Lung (tissue), 11 donors: ENCODE measurements at regions not wholly inside any gene's neighbourhood (a gene's known extent, or its start where the extent isn't known, plus 50 kb on each side); places are given as distances from the start of the nearest gene placed in this dataset.

Experiments
- ATAC-seq: fragments of 200-7000 bp; cut with Tn5 transposase; one replicate; pipeline ENCODE4 v1.9.1; 2020; ENCODE audit warnings: moderate number of reproducible peaks; ENCODE audit not compliant: insufficient read depth, low FRiP score
- DNase-seq, 3 donors: peaks; one replicate each; pipeline ENCODE4 v3.0.0-alpha.2; 2013 to 2017
- H3K27ac ChIP-seq, 2 donors: one replicate each; pipeline ENCODE4 v1.5.1; 2013; ENCODE audit warnings: mild to moderate bottlenecking in 2 of 2, moderate library complexity in 2 of 2, control low read depth in 1 of 2, inconsistent platforms in 1 of 2, low read depth in 1 of 2, low read length in 1 of 2
- H3K27me3 ChIP-seq, 3 donors: one replicate each; pipeline ENCODE4 v1.5.1; 2013; ENCODE audit warnings: low read length in 2 of 3; ENCODE audit not compliant: control insufficient read depth in 3 of 3, insufficient read depth in 3 of 3
- H3K36me3 ChIP-seq, 4 donors: one replicate each; pipeline ENCODE4 v1.5.1; 2013; ENCODE audit warnings: low read length in 4 of 4, mild to moderate bottlenecking in 1 of 4, moderate library complexity in 1 of 4; ENCODE audit not compliant: control insufficient read depth in 4 of 4, insufficient read depth in 4 of 4
- H3K4me1 ChIP-seq, 5 donors: one replicate each; pipeline ENCODE4 v1.5.1; 2013; ENCODE audit warnings: low read length in 5 of 5, mild to moderate bottlenecking in 2 of 5, moderate library complexity in 1 of 5; ENCODE audit not compliant: control insufficient read depth in 5 of 5, insufficient read depth in 5 of 5
- H3K4me3 ChIP-seq: one replicate; pipeline ENCODE4 v1.5.1; 2013; ENCODE audit warnings: mild to moderate bottlenecking, control low read depth, moderate library complexity
- H3K9ac ChIP-seq, 2 donors: one replicate each; pipeline ENCODE4 v1.5.1; 2013; ENCODE audit warnings: low read length in 2 of 2, control low read depth in 1 of 2; ENCODE audit not compliant: insufficient read depth in 1 of 2
- H3K9me3 ChIP-seq, 4 donors: one replicate each; pipeline ENCODE4 v1.5.1; 2013; ENCODE audit warnings: low read length in 3 of 4, mild to moderate bottlenecking in 1 of 4, moderate library complexity in 1 of 4; ENCODE audit not compliant: control insufficient read depth in 4 of 4, insufficient read depth in 3 of 4
- CTCF ChIP-seq: IDR thresholded peaks from 2 replicates; pipeline ENCODE4 v1.5.1; 2012; ENCODE audit warnings: mild to moderate bottlenecking; ENCODE audit errors: control extremely low read depth, extremely low read depth
- WGBS, 2 donors: extraction: QIAGEN DNeasy Blood & Tissue Kit; methylation state at CpG; one replicate each; pipeline ENCODE4 v1.1.7; 2013; 5-methylcytosine and 5-hydroxymethylcytosine counted together
- donor health status: control.
- donor health status: control.
- donor health status: Bipolar disorder and iron deficiency.
- donor health status: healthy.
- donor health status: DM: yes; HTN: yes; CAD: no.

- Histone ChIP-seq H3K27me3 (peaks cover 0 to 3% (median 0%) of the 10 kb centered on the region in 3 donors), H3K9me3 (peaks cover 0 to 2% (median 0%) of the 10 kb centered on the region in 4 donors), H3K27ac (no peak overlapping the region), H3K4me3 (no peak overlapping the region), H3K9ac (no peak overlapping the region), H3K36me3 (no peaks in the 10 kb centered on the region), H3K4me1 (no peaks in the 10 kb centered on the region)
- no peak for TF ChIP-seq CTCF
- WGBS, 2 donors = 58 to 64% methylated on average over 17 to 21 of the region's 21 CpGs
- ATAC-seq (no peak), DNase-seq (peak in 1 of 3 donors; percentile 5)
Measured at GRCh38 chr11:134503100-134503499, 91.1 kb upstream of the B3GAT1 start.

GRCh38 chr11:134502153-134502550 lies 90.1 kb upstream of the B3GAT1 start:
- Histone ChIP-seq H3K36me3 (no peaks in the 10 kb centered on the region), H3K27me3 (peaks cover 0 to 3% (median 0%) of the 10 kb centered on the region in 3 donors), H3K4me3 (no peak overlapping the region), H3K9ac (no peak overlapping the region), H3K4me1 (no peaks in the 10 kb centered on the region), H3K9me3 (peaks cover 0 to 6% (median 0%) of the 10 kb centered on the region in 4 donors), H3K27ac (no peak overlapping the region)
- TF ChIP-seq CTCF = no peak
- ATAC-seq = no peak
- peak in 1 of 3 donors; percentile 2 for DNase-seq
- 87 to 92% methylated on average over 5 of the region's 5 CpGs for WGBS, 2 donors

GRCh38 chr11:134501406-134502152 lies 89.5 kb upstream of the B3GAT1 start:
- no peak overlapping the region for H3K27ac ChIP-seq
- WGBS, 2 donors = 84 to 85% methylated on average over 16 of the region's 16 CpGs
- peak in 1 of 3 donors; percentile 2 for DNase-seq

More at GRCh38 chr11:134501406-134502152, 89.5 kb upstream of the B3GAT1 start:
- H3K4me1 ChIP-seq = no peaks in the 10 kb centered on the region
- no peak for ATAC-seq
- H3K4me3 ChIP-seq = no peak overlapping the region
- peaks cover 0 to 6% (median 0%) of the 10 kb centered on the region in 4 donors for H3K9me3 ChIP-seq
- H3K36me3 ChIP-seq = no peaks in the 10 kb centered on the region
- peaks cover 0 to 3% (median 0%) of the 10 kb centered on the region in 3 donors for H3K27me3 ChIP-seq
- H3K9ac ChIP-seq = no peak overlapping the region
- TF ChIP-seq CTCF = no peak
